Raji (cell line): ENCODE measurements at regions not wholly inside any gene's neighbourhood (a gene's known extent, or its start where the extent isn't known, plus 50 kb on each side); places are given as distances from the start of the nearest gene placed in this dataset.

Experiments used
- POLR2A ChIP-seq: IDR thresholded peaks from 2 replicates; pipeline ENCODE4 v1.6.1; 2011; ENCODE audit warnings: low read depth, low read length, control low read depth; ENCODE audit not compliant: insufficient read depth

DNA sequence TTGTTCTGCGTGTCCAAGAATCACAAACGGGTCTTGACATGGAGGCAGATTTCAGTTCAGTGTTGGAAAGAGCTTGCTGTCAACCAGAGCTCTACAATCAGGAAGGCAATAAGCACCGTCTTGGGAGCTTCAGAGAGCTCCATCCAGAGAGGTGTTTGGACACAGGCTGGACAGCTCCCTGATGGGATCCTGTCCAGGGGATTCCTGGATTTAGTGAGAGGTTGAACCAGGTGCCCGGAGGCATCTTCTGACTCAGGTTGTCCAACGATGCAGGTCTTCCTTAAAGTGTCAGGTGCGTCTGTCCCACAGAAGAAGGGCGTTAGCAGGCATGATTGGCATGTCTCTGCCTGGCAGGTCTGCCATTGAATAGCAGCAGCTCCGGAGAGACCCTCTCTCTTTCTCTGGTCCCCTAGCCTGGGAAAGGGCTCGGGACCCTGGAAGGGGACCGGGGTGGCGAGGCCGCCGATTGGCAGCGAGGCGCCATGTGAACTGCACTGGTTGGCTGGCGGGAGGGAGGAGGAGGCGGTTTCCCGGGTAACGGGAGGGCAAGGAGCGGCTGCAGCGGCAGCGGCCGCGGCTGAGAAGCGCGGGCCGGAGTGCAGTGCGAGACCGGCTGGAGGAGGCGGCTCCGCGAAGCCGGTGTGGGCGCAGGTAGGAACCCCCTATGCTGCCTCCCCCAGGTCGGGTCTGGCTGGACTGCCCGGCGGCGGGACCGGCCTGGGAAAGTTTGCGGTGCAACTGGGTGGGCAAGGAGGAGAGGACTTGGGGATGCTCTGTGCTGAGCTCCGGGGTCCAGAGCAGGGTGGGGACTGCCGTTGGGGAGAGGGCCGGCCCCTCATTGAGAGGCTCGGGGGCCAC, 104.1 kb upstream of the E2F8 start:
- TF ChIP-seq POLR2A = no peak

DNA sequence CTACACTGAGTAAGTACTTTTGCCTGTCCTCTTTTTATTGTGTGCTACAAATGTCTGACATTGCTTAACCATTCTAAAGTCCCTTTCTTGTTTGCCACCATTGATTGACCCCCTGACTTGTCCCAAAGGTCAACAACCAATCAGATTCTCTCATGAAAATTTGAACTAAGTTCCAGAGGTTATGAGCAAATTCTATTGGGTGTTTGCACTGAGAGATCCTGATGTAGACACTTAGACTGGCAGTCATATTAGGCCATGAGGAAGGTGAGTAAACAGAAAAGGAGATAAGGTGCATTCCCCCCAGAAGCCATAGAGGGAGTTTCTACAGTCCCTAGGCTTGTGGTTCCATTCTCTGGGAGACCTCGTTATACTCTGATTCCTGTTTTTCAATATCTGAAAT, 101.3 kb upstream of the E2F8 start:
- TF ChIP-seq POLR2A = no peak

- no peak for TF ChIP-seq POLR2A
Observed at GRCh38 chr11:19338375-19338774, 97.6 kb upstream of the E2F8 start.

- no peak for TF ChIP-seq POLR2A
Observed at GRCh38 chr11:19337779-19338178, 97.0 kb upstream of the E2F8 start.

GRCh38 chr11:19336331-19336730, 95.6 kb upstream of the E2F8 start:
- TF ChIP-seq POLR2A = no peak

- TF ChIP-seq POLR2A = no peak
Observed at GRCh38 chr11:19332476-19332875, 91.7 kb upstream of the E2F8 start.

- TF ChIP-seq POLR2A = no peak
Observed at GRCh38 chr11:19330416-19330815, 89.7 kb upstream of the E2F8 start.

- no peak for TF ChIP-seq POLR2A
Observed at GRCh38 chr11:19329970-19330369, 89.2 kb upstream of the E2F8 start.

GRCh38 chr11:19328586-19329311, 88.0 kb upstream of the E2F8 start:
- TF ChIP-seq POLR2A = no peak

DNA sequence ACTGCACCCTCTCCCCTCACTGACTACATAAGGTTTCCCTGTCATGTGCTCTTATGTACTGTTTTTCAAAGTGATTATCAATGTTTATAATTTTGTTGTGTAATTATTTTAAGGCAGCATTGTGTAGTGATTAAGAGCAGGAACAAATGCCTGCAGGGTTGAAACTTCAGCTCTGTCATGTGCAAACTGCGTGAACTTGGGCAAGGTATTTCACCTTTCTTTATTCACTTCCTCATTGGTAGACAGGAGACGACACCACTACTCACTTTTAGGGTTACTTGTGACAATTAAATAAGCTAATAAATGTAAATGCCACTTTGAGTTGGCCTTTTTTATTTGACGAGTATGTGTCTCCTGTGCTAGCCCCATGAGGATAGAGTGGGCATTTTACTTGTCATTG, 86.5 kb upstream of the E2F8 start:
- no peak for TF ChIP-seq POLR2A

DNA sequence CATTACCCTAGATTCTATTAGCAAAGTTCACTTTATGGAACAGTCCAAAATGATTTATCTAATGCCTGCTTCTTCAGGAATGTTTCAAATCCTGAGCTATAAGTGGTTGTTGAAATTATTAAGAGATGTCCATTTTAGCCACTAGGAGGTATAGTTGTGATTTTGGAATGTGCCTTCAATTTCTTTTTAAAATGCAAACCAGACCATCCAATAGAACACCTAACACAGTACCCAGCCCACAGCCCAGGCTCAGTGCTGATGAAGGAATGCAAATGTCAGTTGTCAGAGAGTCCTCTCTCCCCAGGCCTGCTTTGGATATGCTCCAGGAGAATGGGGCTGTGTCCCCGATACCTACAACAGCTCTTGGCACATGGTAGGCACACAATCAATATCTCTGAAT, 85.8 kb upstream of the E2F8 start:
- no peak for TF ChIP-seq POLR2A

GRCh38 chr11:19323502-19323901, 82.8 kb upstream of the E2F8 start:
- TF ChIP-seq POLR2A = no peak

DNA sequence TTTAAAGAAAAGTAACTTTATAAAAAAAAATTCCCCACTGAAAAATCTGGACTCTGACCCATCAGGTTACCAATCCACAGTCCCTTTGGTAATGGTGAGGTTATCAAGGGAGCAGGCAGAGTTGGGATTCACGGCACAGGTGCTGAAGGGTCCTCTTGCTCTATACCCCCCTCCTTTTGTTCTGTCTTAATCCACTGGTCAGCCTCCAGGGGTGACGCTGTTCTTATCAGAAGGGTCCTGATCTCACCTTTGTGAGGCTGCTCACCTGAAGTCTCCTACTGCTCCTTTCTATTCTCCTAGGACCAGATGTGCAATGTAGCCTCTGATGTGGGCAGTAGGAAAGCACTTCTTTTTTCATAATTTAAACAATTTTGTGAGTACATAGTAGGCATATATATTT, 80.6 kb upstream of the E2F8 start:
- TF ChIP-seq POLR2A = no peak

DNA sequence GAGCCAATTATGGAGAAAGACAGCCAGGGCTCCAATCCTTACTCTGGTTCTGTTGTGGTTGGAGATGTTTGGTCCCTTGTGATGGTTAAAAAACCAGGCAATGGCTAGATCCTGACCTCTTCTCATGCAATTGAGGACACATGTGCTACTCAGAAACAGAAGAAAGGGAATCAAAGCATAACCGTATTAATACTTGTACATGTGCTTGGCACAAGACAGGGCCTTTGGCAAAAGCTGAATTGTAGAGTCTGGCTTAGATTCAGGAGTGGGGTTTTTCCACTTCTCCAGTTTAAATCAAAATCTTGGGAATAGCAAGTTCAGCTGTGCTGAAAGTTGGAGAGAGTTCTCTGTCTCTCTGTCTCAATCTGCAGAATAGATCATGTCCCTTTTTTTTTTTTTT, 80.1 kb upstream of the E2F8 start:
- no peak for TF ChIP-seq POLR2A

GRCh38 chr11:19316434-19316833, 75.7 kb upstream of the E2F8 start:
- no peak for TF ChIP-seq POLR2A

GRCh38 chr11:19315511-19315910, 74.8 kb upstream of the E2F8 start:
- no peak for TF ChIP-seq POLR2A
